ENCODE measurements at regions not wholly inside any gene's neighbourhood (a gene's known extent, or its start where the extent isn't known, plus 50 kb on each side); places are given as distances from the start of the nearest gene placed in this dataset.

- no peak for TF ChIP-seq ZBTB33 (IDR thresholded peaks at IDR 0.05)
- no peak for TF ChIP-seq GABPA (IDR thresholded peaks at IDR 0.05 in 1 of 2, conservative IDR thresholded peaks at IDR 0.05 in 1 of 2)
- TF ChIP-seq, protein P1, sequence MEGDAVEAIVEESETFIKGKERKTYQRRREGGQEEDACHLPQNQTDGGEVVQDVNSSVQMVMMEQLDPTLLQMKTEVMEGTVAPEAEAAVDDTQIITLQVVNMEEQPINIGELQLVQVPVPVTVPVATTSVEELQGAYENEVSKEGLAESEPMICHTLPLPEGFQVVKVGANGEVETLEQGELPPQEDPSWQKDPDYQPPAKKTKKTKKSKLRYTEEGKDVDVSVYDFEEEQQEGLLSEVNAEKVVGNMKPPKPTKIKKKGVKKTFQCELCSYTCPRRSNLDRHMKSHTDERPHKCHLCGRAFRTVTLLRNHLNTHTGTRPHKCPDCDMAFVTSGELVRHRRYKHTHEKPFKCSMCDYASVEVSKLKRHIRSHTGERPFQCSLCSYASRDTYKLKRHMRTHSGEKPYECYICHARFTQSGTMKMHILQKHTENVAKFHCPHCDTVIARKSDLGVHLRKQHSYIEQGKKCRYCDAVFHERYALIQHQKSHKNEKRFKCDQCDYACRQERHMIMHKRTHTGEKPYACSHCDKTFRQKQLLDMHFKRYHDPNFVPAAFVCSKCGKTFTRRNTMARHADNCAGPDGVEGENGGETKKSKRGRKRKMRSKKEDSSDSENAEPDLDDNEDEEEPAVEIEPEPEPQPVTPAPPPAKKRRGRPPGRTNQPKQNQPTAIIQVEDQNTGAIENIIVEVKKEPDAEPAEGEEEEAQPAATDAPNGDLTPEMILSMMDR (IDR thresholded peaks at IDR 0.05; ENCODE audit: low read depth, low read length, missing input control) = no peak
- TF ChIP-seq TAF1 (conservative IDR thresholded peaks at IDR 0.05) = no peak
- TF ChIP-seq, protein P2, sequence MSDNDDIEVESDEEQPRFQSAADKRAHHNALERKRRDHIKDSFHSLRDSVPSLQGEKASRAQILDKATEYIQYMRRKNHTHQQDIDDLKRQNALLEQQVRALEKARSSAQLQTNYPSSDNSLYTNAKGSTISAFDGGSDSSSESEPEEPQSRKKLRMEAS (IDR thresholded peaks at IDR 0.05) = no peak
- no peak for TF ChIP-seq ATF3 (IDR thresholded peaks at IDR 0.05)
- TF ChIP-seq EGR1 (IDR thresholded peaks at IDR 0.05; ENCODE audit: low read depth in 2 of 2) = no peak
- TF ChIP-seq SP1 (IDR thresholded peaks at IDR 0.05) = no peak
Measured at GRCh38 chr4:24245491-24245820, 338.9 kb downstream of the DHX15 start.
